ENCODE measurements at regions not wholly inside any gene's neighbourhood (a gene's known extent, or its start where the extent isn't known, plus 50 kb on each side); places are given as distances from the start of the nearest gene placed in this dataset.
A peak's percentile ranks its signal among the peaks of the same experiment; 100 is the strongest.

DNA sequence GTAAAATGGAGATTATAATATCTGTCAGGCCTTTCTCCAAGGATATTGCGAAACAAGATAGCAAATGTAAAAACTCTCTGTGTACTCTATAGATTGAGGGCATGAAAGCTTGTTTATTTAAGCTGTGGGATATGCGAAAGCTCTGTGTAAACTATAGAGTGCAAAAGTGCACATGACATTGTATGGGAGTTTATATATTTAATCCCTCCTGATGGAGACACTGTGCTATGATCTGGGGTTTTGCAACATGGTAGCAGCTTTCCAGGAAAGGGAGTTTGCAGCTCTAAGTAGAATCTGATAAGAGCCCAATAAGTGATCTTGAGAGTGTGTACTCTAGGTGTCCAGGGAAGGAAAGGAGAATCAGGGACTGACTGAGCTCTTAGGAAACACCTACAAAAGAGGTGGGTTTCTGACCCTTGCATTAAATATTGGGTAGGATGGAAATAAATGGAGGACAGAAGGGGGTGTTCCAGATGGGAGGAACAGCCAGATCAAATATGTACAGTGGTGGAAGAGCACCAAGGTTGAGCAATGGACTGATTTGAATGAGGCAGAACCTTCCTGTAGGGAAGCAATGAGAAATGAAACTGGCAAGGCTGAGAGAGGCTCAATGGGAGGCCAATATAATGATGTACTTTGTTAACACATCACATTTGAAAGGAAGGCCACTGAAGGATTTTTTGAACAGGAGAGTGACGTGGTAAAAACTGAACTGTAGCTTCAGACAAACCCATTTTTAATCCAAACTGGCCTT lies 450.1 kb downstream of the GJA1 start (continued):
- TF ChIP-seq, protein P1, sequence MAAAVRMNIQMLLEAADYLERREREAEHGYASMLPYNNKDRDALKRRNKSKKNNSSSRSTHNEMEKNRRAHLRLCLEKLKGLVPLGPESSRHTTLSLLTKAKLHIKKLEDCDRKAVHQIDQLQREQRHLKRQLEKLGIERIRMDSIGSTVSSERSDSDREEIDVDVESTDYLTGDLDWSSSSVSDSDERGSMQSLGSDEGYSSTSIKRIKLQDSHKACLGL (CRISPR knock-in tag; IDR thresholded peaks at IDR 0.05), result no peak
- TF ChIP-seq ZNF780A (CRISPR knock-in tag; IDR thresholded peaks at IDR 0.05) (no peak), KAT7 (CRISPR knock-in tag; IDR thresholded peaks at IDR 0.05; ENCODE audit: borderline replicate concordance) (no peak), ZNF629 (CRISPR knock-in tag; conservative IDR thresholded peaks at IDR 0.05) (no peak), SIN3A (IDR thresholded peaks at IDR 0.05; ENCODE audit: borderline replicate concordance, low read depth, low read length) (no peak), HES4 (CRISPR knock-in tag; IDR thresholded peaks at IDR 0.05; ENCODE audit: borderline replicate concordance) (no peak), SP5 (CRISPR knock-in tag; IDR thresholded peaks at IDR 0.05; ENCODE audit: borderline replicate concordance, low read depth) (peak; percentile 14; the same call in 1 of the 2 replicates), ASH2L (IDR thresholded peaks at IDR 0.05; ENCODE audit: insufficient read length, low read depth, low read length) (no peak), MLLT10 (CRISPR knock-in tag; IDR thresholded peaks at IDR 0.05) (no peak), GABPB1 (CRISPR knock-in tag; IDR thresholded peaks at IDR 0.05) (no peak), PCBP1 (IDR thresholded peaks at IDR 0.05; ENCODE audit: borderline replicate concordance, low read depth, low read length) (no peak)
- TF ChIP-seq, protein P2, sequence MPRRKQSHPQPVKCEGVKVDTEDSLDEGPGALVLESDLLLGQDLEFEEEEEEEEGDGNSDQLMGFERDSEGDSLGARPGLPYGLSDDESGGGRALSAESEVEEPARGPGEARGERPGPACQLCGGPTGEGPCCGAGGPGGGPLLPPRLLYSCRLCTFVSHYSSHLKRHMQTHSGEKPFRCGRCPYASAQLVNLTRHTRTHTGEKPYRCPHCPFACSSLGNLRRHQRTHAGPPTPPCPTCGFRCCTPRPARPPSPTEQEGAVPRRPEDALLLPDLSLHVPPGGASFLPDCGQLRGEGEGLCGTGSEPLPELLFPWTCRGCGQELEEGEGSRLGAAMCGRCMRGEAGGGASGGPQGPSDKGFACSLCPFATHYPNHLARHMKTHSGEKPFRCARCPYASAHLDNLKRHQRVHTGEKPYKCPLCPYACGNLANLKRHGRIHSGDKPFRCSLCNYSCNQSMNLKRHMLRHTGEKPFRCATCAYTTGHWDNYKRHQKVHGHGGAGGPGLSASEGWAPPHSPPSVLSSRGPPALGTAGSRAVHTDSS (CRISPR knock-in tag; conservative IDR thresholded peaks at IDR 0.05), result no peak
- TF ChIP-seq, protein P3, sequence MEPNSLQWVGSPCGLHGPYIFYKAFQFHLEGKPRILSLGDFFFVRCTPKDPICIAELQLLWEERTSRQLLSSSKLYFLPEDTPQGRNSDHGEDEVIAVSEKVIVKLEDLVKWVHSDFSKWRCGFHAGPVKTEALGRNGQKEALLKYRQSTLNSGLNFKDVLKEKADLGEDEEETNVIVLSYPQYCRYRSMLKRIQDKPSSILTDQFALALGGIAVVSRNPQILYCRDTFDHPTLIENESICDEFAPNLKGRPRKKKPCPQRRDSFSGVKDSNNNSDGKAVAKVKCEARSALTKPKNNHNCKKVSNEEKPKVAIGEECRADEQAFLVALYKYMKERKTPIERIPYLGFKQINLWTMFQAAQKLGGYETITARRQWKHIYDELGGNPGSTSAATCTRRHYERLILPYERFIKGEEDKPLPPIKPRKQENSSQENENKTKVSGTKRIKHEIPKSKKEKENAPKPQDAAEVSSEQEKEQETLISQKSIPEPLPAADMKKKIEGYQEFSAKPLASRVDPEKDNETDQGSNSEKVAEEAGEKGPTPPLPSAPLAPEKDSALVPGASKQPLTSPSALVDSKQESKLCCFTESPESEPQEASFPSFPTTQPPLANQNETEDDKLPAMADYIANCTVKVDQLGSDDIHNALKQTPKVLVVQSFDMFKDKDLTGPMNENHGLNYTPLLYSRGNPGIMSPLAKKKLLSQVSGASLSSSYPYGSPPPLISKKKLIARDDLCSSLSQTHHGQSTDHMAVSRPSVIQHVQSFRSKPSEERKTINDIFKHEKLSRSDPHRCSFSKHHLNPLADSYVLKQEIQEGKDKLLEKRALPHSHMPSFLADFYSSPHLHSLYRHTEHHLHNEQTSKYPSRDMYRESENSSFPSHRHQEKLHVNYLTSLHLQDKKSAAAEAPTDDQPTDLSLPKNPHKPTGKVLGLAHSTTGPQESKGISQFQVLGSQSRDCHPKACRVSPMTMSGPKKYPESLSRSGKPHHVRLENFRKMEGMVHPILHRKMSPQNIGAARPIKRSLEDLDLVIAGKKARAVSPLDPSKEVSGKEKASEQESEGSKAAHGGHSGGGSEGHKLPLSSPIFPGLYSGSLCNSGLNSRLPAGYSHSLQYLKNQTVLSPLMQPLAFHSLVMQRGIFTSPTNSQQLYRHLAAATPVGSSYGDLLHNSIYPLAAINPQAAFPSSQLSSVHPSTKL (CRISPR knock-in tag; IDR thresholded peaks at IDR 0.05), result peak; percentile 94
- TF ChIP-seq, protein P4, sequence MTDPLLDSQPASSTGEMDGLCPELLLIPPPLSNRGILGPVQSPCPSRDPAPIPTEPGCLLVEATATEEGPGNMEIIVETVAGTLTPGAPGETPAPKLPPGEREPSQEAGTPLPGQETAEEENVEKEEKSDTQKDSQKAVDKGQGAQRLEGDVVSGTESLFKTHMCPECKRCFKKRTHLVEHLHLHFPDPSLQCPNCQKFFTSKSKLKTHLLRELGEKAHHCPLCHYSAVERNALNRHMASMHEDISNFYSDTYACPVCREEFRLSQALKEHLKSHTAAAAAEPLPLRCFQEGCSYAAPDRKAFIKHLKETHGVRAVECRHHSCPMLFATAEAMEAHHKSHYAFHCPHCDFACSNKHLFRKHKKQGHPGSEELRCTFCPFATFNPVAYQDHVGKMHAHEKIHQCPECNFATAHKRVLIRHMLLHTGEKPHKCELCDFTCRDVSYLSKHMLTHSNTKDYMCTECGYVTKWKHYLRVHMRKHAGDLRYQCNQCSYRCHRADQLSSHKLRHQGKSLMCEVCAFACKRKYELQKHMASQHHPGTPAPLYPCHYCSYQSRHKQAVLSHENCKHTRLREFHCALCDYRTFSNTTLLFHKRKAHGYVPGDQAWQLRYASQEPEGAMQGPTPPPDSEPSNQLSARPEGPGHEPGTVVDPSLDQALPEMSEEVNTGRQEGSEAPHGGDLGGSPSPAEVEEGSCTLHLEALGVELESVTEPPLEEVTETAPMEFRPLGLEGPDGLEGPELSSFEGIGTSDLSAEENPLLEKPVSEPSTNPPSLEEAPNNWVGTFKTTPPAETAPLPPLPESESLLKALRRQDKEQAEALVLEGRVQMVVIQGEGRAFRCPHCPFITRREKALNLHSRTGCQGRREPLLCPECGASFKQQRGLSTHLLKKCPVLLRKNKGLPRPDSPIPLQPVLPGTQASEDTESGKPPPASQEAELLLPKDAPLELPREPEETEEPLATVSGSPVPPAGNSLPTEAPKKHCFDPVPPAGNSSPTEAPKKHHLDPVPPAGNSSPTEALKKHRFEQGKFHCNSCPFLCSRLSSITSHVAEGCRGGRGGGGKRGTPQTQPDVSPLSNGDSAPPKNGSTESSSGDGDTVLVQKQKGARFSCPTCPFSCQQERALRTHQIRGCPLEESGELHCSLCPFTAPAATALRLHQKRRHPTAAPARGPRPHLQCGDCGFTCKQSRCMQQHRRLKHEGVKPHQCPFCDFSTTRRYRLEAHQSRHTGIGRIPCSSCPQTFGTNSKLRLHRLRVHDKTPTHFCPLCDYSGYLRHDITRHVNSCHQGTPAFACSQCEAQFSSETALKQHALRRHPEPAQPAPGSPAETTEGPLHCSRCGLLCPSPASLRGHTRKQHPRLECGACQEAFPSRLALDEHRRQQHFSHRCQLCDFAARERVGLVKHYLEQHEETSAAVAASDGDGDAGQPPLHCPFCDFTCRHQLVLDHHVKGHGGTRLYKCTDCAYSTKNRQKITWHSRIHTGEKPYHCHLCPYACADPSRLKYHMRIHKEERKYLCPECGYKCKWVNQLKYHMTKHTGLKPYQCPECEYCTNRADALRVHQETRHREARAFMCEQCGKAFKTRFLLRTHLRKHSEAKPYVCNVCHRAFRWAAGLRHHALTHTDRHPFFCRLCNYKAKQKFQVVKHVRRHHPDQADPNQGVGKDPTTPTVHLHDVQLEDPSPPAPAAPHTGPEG (CRISPR knock-in tag; IDR thresholded peaks at IDR 0.05), result no peak
- TF ChIP-seq, protein P5, sequence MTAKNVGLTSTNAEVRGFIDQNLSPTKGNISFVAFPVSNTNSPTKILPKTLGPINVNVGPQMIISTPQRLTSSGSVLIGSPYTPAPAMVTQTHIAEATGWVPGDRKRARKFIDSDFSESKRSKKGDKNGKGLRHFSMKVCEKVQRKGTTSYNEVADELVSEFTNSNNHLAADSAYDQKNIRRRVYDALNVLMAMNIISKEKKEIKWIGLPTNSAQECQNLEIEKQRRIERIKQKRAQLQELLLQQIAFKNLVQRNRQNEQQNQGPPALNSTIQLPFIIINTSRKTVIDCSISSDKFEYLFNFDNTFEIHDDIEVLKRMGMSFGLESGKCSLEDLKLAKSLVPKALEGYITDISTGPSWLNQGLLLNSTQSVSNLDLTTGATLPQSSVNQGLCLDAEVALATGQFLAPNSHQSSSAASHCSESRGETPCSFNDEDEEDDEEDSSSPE (CRISPR knock-in tag; IDR thresholded peaks at IDR 0.05), result no peak
